HG02885 (cell line): ENCODE measurements at regions not wholly inside any gene's neighbourhood (a gene's known extent, or its start where the extent isn't known, plus 50 kb on each side); places are given as distances from the start of the nearest gene placed in this dataset.
"Not testable (repeated sequence)": the region's sequence is repeated elsewhere in the genome, so short reads cannot be mapped to it uniquely, and the experiment has no call there.

ENCODE experiments used
- ATAC-seq: cut with Tn5 transposase; IDR thresholded peaks from one replicate; pipeline ENCODE4 v1.9.1; 2021; ENCODE audit warnings: mild to moderate bottlenecking; ENCODE audit not compliant: unreplicated experiment, poor library complexity

DNA sequence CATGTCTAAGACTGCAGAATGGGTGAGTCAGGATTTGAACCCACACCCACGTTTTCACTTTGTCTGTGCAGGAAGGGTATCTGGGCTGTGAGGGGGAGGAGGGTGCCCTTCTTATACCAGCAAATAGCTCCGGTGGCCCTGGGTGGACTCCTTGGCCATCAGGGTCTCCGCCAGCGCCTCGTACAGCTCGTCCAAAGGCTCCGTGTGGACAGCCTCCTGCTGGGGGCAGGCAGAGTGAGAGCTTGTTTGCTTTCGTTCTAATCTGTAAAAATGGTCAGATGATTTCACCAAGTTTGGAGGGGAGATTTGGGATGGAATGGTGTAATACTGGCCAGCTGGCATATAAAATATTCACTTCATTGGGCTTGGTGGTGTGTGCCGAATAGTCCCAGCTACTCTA is 111.7 kb upstream of the CCZ1B start:
- not testable (repeated sequence) for ATAC-seq

DNA sequence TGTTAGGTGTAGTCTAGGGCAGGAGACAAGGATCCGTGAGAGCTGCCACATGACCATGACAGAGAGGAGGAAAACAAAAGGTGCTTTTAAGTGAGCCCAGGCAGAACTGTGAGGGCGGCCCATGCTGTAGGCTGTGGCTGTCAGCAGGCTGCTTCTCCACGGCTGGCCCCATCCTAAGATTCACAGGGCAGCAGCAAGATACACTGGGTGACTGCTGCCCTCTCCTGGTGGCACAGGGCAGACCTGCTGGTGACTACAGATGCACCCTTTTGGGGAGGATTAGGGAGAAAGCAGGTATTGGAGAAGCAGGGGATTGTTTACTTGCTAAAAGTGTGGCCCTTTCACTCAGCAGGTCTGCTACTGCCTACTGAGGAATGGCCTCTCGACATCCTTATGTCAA is 112.2 kb upstream of the CCZ1B start:
- not testable (repeated sequence) for ATAC-seq

DNA sequence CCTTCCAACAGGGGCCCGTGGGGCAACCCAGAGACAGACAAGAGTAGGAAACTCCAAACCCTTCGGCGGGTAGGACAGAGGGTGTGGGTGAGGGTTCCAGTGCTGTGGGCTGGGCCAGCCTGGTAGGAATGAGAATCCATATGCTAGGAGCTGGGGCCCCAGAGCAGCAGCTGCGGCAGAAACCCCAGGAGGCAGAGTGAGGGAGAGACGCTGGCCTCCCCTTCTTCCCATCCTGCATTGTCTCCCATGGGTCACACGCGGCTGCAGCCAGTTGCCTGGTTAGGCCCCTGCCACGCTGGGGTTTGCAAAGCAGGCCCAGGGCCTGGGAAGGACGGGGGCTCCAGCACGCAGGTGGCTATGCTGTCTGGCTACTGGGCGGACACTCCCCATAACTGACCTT is 113.1 kb upstream of the CCZ1B start:
- ATAC-seq = not testable (repeated sequence)

DNA sequence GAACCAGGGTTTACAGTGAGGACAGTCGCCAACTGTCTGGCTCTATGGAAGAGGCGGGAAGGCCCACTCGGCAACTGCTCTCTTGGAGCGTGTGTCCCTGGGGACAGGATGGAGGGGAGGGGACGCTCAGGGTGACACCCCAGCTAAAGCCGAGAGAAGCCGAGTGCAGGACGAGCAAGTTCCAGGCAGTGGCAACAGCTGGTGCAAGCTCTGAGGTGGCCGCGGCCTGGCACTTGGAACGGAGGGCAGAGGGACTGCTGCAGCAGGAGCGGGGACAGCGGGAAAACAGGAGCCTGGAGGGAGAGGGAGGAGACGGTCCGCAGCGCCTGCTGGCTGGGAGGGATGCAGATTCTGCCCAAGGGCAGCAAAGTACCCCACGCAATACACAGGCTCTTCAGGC is 113.8 kb upstream of the CCZ1B start:
- ATAC-seq = not testable (repeated sequence)

DNA sequence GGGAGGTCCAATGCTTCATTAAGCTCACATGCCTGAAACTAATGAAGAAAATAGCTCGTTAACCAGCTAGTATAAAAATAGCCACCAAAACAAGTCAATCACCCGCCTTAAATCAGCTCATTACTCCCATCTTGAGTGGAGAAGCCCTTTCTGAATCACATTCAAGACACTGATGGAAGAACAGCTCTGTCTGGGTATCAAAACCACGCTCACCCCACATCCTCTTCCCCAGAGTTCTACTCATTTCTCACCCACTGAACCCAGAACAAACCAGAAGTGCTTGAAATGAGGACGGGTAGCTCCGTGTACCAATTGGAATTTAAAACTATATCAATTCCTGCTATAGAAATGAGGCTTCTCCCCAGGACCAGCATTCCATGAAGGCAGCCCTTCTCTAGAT is 120.8 kb upstream of the CCZ1B start:
- ATAC-seq = not testable (repeated sequence)

DNA sequence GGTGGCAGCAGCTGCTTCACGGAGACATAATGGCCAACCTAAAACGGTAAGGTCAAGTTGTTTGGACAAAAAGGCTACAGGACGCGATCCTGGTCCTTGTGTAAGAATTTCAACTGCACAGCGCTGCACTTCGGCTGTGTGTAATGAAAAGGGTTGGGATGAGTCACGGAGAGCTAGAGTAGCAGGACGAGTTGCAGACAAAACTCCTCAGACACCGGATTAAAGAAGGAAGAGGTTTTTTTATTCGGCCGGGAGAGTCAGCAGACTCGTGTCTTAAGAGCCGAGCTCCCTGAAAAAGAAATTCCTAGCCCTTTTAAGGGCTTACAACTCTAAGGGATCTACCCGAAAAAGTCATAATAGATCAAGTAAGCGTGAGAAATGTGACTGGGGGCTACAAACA is 124.2 kb upstream of the CCZ1B start:
- not testable (repeated sequence) for ATAC-seq

DNA sequence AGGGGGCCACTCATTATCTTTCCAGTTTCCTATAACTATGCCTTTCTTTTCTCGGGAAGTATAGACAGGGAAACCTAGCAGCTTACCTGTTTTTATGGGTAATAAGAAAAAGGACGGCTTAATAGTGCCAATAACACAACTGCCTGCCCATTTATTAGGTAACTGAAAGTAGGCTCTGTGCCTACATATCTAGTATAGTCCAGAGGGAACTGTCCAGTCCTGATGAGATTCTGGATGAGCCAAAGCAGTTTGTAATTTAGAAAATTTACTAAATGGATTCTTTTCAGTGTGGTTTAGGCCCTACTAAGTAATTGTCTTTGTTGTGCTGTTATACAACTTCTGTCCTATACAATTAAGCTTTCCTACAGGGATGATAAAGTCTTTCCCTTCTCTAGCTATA is 125.5 kb upstream of the CCZ1B start:
- not testable (repeated sequence) for ATAC-seq

DNA sequence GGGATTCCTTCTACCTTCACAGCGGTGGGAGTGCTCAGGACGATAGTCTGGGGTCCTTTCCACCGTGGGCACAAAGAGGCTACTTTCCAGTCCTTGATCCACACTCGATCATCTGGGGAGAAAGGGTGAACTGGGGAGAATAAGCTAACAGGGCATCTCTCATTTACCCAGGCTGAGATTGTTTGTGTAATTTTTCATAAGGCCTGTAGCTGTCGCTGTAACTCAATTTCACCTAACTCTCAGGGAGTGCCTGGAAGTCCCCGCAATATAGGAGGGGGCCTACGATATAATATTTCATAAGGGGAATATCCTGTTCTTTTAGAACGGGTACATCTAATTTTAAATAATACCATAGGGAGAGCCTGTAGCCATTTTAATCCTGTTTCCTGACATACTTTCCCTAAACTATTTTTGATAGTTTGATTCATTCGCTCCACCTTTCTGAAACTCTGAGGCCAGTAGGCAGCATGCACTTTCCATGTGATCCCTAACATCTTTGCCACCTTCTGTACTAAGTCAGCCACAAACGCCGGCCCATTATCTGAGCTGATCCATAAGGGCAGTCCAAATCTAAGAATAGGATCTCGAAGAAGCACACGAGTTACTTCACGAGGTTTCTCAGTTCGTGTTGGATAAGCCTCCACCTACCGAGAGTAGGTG is 127.2 kb upstream of the CCZ1B start:
- not testable (repeated sequence) for ATAC-seq

DNA sequence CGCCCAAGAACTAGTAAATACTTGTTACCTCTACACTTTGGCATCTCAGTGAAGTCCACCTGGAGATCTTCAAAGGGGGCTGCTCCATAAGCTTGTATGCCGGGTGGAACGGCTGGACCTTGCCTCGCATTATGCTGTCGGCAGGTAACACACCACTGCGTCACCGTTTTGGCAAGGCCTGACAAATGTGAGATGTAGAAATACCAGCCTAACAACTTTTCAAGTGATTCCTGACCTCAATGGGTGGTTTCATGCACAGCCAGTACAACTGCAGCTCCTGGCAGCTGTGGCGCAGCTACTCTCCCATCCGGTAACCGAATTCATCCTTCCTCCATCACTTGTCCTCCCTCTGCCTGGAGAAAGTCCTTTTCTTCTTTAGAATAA is 127.7 kb upstream of the CCZ1B start:
- not testable (repeated sequence) for ATAC-seq

DNA sequence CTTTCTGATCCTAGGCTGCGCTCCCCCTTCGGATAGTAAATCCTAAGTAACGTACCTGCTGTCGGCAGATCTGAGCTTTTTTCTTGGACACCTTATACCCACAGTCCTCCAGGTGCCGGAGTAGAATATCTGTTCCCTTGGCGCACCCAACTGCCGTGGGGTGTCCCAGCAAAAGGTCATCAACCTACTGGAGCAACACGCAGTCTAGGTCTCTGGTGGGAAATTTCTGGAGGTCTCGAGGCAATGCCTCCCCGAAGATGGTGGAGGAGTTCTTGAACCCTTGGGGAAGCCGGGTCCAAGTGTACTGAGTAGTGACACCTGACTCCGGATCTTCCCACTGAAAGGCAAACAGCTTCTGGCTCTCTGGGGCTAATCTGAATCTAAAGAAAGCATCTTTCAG is 129.3 kb upstream of the CCZ1B start:
- not testable (repeated sequence) for ATAC-seq

DNA sequence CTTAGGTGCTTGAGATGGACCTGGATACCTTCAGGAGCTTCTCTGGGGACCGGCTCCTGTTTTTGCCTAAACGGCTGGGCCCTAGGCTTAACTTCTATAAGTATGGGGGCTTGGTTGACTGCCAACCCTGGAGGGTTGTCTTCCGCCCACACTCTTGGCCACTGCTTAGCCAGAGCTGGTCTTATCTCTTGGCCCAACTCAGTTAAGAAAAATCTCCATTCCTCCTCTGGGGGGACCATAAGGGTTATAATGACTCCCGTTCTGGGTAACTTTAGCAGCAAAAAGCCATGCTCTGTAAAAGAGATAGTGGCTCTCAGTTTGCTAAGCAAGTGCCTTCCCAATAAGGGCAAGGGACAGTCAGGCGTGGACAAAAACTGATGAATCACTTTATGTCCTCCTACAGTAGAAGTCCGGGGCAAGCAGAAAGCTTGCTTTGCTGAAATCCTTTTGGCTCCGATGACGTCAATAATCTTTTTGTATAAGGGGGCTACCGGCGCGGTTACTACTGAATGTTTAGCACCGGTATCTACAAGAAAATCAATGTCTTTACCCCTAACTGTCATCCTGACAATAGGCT is 130.0 kb upstream of the CCZ1B start:
- ATAC-seq = not testable (repeated sequence)

DNA sequence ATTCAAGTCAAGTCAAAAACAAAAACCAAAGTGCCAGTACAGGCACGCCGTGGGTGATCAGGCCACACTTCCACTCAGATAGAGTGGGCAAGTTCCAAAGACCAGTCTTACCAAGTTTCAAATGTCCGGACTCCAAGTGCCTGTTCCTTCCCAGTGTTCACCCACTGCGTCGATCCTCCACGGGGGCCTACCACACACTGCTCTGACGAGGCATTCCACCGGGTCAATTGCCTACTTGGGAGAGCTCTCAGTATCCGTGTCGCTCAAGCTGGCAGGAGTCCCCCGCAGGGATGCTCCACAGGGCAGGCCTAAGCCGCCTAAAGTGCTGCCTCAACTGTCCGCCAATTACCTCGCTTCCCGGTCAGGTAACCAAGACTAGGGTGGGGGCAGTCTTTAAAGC is 132.3 kb upstream of the CCZ1B start:
- ATAC-seq = not testable (repeated sequence)

DNA sequence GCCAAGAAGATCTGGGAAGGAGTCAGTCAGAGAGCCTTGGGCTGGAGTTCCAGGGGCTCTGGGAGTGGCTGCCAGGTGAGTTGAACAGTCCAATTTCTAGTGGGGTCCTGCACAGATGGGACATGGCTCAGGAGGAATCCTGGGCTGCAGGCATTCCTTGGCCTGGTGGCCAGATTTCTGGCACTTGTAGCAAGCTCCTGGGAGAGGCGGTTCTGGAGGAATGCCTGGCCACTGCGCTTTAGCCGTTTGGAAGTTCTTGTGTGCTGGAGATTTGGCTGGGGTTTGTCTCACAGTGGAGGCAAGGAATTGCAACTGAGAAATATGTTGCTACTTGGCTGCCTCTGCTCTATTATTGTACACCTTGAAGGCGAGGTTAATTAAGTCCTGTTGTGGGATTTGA is 133.9 kb upstream of the CCZ1B start:
- not testable (repeated sequence) for ATAC-seq

DNA sequence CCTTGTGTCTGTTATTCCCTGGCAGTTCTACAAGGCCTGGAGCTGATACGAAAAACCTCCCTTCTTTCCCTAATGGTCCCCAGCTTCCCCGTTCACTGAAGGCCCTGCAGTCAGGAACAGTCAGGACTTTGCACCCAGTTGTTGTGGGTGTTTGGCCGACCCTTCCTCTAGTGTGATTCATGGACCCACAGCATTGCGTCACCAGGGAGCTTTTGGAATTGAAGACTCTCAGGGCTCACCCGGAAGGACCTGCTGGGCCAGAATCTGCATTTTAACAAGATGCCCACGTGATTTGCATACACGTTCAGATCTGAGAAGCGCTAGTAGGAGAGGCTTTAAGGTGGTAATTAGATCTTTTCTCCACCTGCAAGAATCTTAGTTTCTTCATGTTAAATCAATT is 136.8 kb upstream of the CCZ1B start:
- ATAC-seq = not testable (repeated sequence)

DNA sequence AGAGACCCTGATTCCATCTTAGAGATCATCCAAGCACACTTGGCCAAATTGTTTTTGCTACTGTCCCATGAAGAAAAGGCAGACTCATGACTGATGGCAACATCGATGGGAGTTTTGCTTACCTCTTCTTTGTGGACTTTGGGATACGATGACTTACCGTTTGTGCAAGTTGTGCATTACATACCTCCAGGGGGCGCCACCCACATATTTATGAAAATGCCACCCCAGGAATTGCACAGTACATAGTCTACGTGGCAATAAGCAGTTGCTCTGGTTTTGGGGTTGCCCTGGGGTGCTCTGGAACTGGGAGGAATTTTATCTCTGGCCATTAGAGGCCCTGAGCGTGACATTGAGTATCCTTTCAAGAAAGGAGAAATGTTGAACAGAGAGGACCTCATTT is 139.0 kb upstream of the CCZ1B start:
- ATAC-seq = not testable (repeated sequence)

DNA sequence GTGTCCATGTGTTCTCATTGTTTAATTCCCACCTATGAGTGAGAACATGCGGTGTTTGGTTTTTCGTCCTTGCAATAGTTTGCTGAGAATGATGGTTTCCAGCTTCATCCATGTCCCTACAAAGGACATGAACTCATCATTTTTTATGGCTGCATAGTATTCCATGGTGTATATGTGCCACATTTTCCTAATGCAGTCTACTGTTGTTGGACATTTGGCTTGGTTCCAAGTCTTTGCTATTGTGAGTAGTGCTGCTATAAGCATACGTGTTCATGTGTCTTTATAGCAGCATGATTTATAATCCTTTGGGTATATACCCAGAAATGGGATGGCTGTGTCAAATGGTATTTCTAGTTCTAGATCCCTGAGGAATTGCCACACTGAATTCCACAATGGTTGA is 144.1 kb upstream of the CCZ1B start:
- not testable (repeated sequence) for ATAC-seq

DNA sequence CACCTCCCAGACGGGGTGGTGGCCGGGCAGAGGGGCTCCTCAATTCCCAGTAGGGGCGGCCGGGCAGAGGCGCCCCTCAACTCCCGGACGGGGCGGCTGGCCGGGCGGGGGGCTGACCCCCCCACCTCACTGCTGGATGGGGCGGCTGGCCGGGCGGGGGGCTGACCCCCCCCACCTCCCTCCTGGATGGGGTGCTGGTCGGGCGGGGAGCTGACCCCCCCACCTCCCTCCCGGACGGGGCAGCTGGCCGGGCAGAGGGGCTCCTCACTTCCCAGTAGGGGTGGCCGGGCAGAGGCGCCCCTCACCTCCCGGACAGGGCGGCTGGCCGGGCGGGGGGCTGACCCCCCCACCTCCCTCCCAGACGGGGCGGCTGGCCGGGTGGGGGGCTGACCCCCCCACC is 148.8 kb upstream of the CCZ1B start:
- ATAC-seq = not testable (repeated sequence)

DNA sequence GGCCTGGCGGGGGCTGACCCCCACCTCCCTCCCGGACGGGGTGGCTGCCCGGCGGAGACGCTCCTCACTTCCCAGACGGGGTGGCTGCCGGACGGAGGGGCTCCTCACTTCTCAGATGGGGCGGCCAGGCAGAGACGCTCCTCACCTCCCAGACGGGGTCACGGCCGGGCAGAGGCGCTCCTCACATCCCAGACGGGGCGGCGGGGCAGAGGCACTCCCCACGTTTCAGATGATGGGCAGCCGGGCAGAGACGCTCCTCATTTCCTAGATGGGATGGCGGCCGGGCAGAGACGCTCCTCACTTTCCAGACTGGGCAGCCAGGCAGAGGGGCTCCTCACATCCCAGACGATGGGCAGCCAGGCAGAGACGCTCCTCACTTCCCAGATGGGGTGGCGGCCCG is 149.3 kb upstream of the CCZ1B start:
- not testable (repeated sequence) for ATAC-seq

DNA sequence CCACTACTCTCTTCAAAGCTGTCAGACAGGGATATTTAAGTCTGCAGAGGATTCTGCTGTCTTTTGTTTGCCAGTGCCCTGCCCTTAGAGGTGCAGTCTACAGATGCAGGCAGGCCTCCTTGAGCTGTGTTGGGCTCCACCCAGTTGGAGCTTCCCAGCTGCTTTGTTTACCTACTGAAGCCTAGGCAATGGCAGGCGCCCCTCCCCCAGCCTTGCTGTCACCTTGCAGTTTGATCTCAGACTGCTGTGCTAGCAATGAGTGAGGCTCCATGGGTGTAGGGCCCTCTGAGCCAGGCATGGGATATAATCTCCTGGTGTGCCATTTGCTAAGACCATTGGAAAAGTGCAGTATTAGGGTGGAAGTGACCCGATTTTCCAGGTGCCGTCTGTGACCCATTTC is 151.3 kb upstream of the CCZ1B start:
- not testable (repeated sequence) for ATAC-seq

DNA sequence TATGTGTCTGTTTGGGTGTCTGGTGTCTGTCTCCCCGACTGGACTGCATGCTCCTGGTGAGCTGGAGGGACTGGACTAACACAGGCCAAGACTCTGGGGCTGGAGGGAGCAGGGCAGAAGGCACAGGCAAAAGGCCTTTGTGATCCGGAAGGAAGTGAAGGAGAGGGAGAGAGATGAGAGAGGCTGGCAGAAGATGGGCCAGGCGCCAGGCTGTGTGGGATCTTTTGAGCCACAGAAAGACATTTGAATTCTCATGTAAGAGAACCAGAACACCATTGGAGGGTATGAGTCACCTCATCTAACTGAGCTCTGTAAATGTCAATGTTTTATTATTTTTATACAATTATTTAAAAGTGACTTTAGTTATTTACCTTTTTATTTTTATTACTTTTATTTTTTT is 152.3 kb upstream of the CCZ1B start:
- ATAC-seq = not testable (repeated sequence)

DNA sequence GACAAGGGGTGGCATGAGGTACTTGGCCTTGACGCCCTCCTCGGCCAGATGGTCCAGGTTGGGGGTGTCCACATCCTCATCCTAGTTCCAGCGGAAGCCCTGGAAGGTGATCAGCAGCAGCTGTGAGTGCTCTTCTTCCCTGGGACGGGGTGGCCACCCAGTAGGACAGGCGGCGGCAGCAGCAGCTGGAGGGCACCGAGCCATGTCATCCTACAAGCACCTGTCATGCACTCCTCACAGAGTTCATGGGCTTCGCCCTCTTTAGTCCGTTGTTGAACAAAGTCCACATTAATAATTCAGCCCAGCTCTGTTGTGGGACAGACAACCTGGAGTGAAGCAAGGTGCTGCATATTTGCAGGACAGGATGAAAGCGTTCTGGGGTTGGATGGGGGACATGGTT is 153.4 kb upstream of the CCZ1B start:
- not testable (repeated sequence) for ATAC-seq

DNA sequence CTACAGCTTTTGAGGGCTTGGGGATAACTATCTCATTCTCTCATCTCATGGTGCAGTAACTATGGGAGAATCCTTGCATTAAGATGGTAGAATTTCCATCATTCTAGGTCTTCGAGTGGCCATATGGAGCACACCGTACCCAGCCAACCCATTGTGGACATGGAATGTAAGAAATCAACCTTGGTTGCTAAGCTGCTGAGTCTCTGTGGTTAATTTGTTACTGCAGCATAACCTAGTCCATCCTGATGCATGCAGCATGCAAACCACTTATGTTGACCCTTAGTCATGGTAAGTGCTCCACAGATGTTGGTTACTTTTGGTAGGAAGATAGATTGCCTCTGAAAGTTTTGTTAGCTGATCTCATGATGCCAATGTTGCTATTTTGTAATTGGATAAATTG is 156.3 kb upstream of the CCZ1B start:
- ATAC-seq = not testable (repeated sequence)
